GM12872 (cell line): ENCODE measurements at regions not wholly inside any gene's neighbourhood (a gene's known extent, or its start where the extent isn't known, plus 50 kb on each side); places are given as distances from the start of the nearest gene placed in this dataset.

Experiments used
- CTCF ChIP-seq: IDR thresholded peaks from 3 replicates; pipeline ENCODE4 v1.5.1; 2011; ENCODE audit warnings: low read depth, mild to moderate bottlenecking, low read length, moderate library complexity; ENCODE audit not compliant: insufficient read depth

DNA sequence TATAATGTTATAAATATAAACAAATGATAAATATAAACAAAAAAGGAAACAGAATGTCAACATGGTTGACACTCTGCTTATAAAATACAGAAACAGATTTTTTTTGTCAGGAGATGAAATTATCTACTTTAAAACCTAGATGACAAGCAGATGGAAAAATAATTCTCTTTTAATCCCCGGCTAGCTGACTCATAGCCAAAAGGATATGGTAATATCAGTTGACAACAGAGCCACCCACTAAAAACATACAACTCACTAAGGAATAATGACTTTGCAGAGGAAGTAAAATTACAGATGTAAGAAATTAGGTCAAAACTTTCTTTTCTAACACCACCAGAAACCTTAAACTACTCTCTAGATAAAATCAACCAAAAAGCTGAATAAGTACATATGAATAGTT lies 131.1 kb upstream of the ABCB5 start:
- no peak for TF ChIP-seq CTCF

DNA sequence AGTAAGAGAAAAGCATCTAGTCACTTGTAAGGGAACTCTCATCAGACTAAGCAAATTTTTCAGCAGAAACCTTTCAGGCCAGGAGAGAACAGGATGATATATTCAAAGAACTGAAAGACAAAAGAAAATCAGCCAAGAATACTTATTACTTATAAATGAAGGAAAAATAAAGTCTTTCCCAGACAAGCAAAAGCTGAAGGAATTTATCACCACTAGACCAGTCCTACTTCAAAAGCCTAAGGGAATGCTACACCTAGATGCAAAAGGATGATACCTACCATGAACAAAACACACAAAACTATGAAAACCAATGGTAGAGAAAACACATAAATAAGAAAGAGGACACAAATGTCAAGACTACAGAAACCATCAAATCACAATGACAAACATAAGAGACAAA lies 126.6 kb upstream of the ABCB5 start:
- no peak for TF ChIP-seq CTCF

DNA sequence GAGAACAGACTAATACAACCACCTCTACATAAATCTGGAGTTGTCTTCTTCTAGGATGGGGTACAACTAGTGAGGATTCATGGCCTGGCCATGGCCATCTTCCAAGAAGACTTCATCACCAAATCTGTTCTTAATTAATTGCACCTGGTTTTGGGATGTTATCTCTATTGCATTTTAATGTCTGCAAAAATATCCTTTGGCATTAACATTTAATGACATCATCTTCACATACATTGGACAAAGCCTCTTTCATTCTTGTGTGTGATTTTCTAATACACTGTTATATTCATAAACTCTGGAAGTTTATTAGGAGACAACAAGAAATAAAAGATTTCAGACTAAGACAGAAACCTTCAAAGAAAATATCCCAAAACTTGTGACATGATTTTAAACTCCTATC lies 124.2 kb upstream of the ABCB5 start:
- no peak for TF ChIP-seq CTCF

GRCh38 chr7:20494566-20494965 lies 120.9 kb upstream of the ABCB5 start:
- TF ChIP-seq CTCF = no peak

DNA sequence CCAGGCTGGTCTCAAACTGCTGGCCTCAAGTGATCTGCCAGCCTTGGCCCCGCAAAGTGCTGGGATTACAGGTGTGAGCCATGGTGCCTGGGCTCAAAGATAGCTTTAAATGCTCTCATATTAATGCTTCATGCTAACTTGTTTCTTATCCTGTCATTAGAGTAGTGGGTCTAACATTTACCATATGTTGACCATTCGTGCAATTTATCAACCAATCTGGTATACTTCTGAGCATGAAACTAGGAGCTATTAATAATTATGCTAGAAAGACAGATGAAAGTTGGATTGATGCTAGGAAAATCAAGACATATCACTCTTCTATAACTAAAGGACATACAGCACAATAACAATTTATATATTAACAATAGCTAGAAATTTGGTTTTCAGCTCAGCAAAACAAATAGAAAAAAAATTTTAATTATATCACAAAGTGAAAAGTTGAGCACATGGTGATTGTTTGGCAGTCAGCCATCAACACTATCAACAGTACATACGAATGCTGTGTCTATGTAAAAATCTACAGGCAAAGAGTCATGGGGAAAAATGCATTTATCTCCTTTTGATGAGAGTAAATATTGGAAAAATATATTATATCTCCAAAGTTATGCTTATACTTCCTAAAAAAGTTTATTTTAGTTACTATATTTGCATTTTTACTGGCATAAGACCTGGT lies 112.1 kb upstream of the ABCB5 start:
- TF ChIP-seq CTCF = no peak

- no peak for TF ChIP-seq CTCF
Measured at GRCh38 chr7:20504060-20504459, 111.4 kb upstream of the ABCB5 start.

GRCh38 chr7:20506175-20506574 lies 109.3 kb upstream of the ABCB5 start:
- no peak for TF ChIP-seq CTCF
